ENCODE measurements at regions not wholly inside any gene's neighbourhood (a gene's known extent, or its start where the extent isn't known, plus 50 kb on each side); places are given as distances from the start of the nearest gene placed in this dataset.

DNA sequence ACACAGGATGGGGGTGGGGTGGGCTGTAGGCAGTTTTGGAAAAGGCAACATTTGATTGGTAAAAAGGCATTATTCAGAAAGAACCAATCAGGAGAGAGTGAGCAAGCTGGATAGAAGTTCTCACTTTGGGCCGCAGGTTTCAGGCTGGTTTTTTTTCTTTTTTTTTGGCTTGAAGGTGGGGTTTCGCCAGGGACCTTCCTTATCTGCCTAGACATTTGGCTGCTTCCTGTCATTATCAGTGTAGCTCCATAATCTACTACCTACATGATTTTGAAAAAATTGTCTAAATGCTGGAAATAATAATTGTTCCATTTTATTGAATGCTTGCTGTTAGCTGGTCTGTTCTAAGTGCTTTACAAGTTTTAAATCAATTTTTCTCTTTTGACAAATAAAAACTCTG is 649.0 kb downstream of the TMTC2 start:
- TF ChIP-seq, protein P1, sequence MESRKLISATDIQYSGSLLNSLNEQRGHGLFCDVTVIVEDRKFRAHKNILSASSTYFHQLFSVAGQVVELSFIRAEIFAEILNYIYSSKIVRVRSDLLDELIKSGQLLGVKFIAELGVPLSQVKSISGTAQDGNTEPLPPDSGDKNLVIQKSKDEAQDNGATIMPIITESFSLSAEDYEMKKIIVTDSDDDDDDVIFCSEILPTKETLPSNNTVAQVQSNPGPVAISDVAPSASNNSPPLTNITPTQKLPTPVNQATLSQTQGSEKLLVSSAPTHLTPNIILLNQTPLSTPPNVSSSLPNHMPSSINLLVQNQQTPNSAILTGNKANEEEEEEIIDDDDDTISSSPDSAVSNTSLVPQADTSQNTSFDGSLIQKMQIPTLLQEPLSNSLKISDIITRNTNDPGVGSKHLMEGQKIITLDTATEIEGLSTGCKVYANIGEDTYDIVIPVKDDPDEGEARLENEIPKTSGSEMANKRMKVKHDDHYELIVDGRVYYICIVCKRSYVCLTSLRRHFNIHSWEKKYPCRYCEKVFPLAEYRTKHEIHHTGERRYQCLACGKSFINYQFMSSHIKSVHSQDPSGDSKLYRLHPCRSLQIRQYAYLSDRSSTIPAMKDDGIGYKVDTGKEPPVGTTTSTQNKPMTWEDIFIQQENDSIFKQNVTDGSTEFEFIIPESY (IDR thresholded peaks at IDR 0.05): no peak
- 85% methylated on average over 2 of the region's 2 CpGs for WGBS
- H3K9ac ChIP-seq (ENCODE audit: low read depth in 1 of 2, low read length in 2 of 2): no peak overlapping the region

DNA sequence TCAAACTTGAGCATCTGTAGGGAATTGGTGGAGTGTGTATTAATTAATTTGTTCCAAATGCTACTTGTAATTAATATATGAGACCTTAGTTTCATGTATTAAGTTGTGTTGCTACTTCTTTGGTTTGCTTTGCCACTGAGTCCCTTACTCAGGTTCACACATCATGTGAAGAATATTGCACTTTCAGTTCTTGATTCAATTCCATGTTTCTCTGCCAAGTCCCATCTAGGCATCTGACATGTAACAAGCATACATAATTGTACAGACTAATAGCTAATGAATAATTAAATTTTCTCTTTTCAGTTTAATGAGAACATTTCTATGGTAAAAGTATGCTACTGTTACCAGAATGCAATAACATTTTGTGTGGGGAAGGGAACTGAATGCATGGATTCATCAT is 640.0 kb downstream of the TMTC2 start:
- H3K4me1 ChIP-seq (ENCODE audit: control insufficient read depth in 4 of 4, insufficient read depth in 4 of 4, low read length in 3 of 4): no peaks in the 10 kb centered on the region
- H3K4me3 ChIP-seq (ENCODE audit: low read depth in 1 of 3, low read length in 3 of 3): no peak overlapping the region
- H3K36me3 ChIP-seq (ENCODE audit: control insufficient read depth in 4 of 4, insufficient read depth in 3 of 4, low read depth in 1 of 4, low read length in 3 of 4): no peaks in the 10 kb centered on the region
- H3K9me3 ChIP-seq (ENCODE audit: control insufficient read depth in 4 of 4, low read length in 3 of 4): no peaks in the 10 kb centered on the region
- no peak overlapping the region for H3K9ac ChIP-seq (ENCODE audit: low read depth in 1 of 2, low read length in 2 of 2)
- H3K27me3 ChIP-seq (ENCODE audit: control insufficient read depth in 4 of 4, insufficient read depth in 4 of 4, low read length in 3 of 4): no peaks in the 10 kb centered on the region
- no peak overlapping the region for H3K27ac ChIP-seq (ENCODE audit: low read depth in 1 of 2, low read length in 2 of 2)
- DNase-seq (ENCODE audit: low spot score): no peak
- TF ChIP-seq JUND (IDR thresholded peaks at IDR 0.05) (no peak), YY1 (IDR thresholded peaks at IDR 0.05) (no peak), GABPA (IDR thresholded peaks at IDR 0.05 in 1 of 2, conservative IDR thresholded peaks at IDR 0.05 in 1 of 2) (no peak), HNF4A (conservative IDR thresholded peaks at IDR 0.05) (no peak), SP1 (IDR thresholded peaks at IDR 0.05) (no peak), FOXA2 (IDR thresholded peaks at IDR 0.05) (no peak), FOXA1 (IDR thresholded peaks at IDR 0.05) (no peak)

More for the DNA sequence above, 649.0 kb downstream of the TMTC2 start:
- no peak overlapping the region for H3K27ac ChIP-seq (ENCODE audit: low read depth in 1 of 2, low read length in 2 of 2)
- no peaks in the 10 kb centered on the region for H3K4me1 ChIP-seq (ENCODE audit: control insufficient read depth in 4 of 4, insufficient read depth in 4 of 4, low read length in 3 of 4)
- no peak overlapping the region for H3K4me3 ChIP-seq (ENCODE audit: low read depth in 1 of 3, low read length in 3 of 3)
- no peaks in the 10 kb centered on the region for H3K27me3 ChIP-seq (ENCODE audit: control insufficient read depth in 4 of 4, insufficient read depth in 4 of 4, low read length in 3 of 4)
- no peaks in the 10 kb centered on the region for H3K36me3 ChIP-seq (ENCODE audit: control insufficient read depth in 4 of 4, insufficient read depth in 3 of 4, low read depth in 1 of 4, low read length in 3 of 4)
- no peaks in the 10 kb centered on the region for H3K9me3 ChIP-seq (ENCODE audit: control insufficient read depth in 4 of 4, low read length in 3 of 4)
- no peak for DNase-seq (ENCODE audit: low spot score)

DNA sequence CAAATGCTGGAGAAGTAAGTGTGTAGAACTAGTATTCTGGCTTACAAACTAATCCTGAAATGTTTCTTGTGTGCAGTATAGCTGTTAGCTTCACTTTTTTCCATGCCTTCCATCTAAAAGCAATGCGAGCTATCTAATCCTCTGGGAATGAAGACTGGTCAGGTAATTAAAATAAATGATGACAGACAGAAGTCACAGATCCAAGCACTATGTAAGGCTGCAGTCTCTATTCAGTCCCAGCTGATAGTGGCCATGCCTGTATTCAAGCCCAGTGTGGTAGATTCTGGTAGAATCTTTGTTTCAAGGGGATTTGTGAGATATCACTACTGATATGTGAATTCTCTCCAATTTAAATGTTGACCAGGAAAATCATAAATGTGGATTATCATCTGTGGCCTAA is 637.2 kb downstream of the TMTC2 start:
- TF ChIP-seq HNF4A (conservative IDR thresholded peaks at IDR 0.05): no peak
- TF ChIP-seq HNF4G (IDR thresholded peaks at IDR 0.05): no peak
- no peak for TF ChIP-seq EGR1 (IDR thresholded peaks at IDR 0.05; ENCODE audit: low read depth in 2 of 2)
- Histone ChIP-seq H3K9ac (ENCODE audit: low read depth in 1 of 2, low read length in 2 of 2) (no peak overlapping the region), H3K9me3 (ENCODE audit: control insufficient read depth in 4 of 4, low read length in 3 of 4) (no peaks in the 10 kb centered on the region), H3K4me3 (ENCODE audit: low read depth in 1 of 3, low read length in 3 of 3) (no peak overlapping the region), H3K4me1 (ENCODE audit: control insufficient read depth in 4 of 4, insufficient read depth in 4 of 4, low read length in 3 of 4) (no peaks in the 10 kb centered on the region), H3K27ac (ENCODE audit: low read depth in 1 of 2, low read length in 2 of 2) (no peak overlapping the region), H3K36me3 (ENCODE audit: control insufficient read depth in 4 of 4, insufficient read depth in 3 of 4, low read depth in 1 of 4, low read length in 3 of 4) (no peaks in the 10 kb centered on the region), H3K27me3 (ENCODE audit: control insufficient read depth in 4 of 4, insufficient read depth in 4 of 4, low read length in 3 of 4) (no peaks in the 10 kb centered on the region)
- 86% methylated on average over 1 of the region's 1 CpG for WGBS
- DNase-seq (ENCODE audit: low spot score): no peak

DNA sequence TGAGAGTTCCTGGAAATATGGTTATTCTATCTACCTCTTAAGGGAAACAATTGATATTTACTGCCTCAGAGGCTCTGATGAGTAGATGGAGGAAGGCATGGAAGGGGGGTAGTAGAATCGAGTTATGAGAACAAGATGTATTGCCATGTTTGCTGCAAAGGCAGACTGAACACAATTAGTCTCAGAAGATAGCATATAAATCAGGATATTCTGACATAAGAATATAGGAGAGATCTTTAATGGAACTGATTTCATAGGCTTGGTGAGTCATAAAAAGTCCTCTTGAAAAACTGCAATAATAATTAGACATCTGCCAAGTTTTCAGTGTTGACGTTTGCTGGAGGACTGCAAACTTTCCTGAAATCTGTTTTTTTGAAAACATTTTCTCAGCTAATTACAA is 636.1 kb downstream of the TMTC2 start:
- Histone ChIP-seq H3K27me3 (ENCODE audit: control insufficient read depth in 4 of 4, insufficient read depth in 4 of 4, low read length in 3 of 4) (no peaks in the 10 kb centered on the region), H3K9ac (ENCODE audit: low read depth in 1 of 2, low read length in 2 of 2) (no peak overlapping the region), H3K9me3 (ENCODE audit: control insufficient read depth in 4 of 4, low read length in 3 of 4) (no peaks in the 10 kb centered on the region), H3K4me3 (ENCODE audit: low read depth in 1 of 3, low read length in 3 of 3) (no peak overlapping the region), H3K27ac (ENCODE audit: low read depth in 1 of 2, low read length in 2 of 2) (no peak overlapping the region), H3K4me1 (ENCODE audit: control insufficient read depth in 4 of 4, insufficient read depth in 4 of 4, low read length in 3 of 4) (no peaks in the 10 kb centered on the region), H3K36me3 (ENCODE audit: control insufficient read depth in 4 of 4, insufficient read depth in 3 of 4, low read depth in 1 of 4, low read length in 3 of 4) (no peaks in the 10 kb centered on the region)
- no peak for DNase-seq (ENCODE audit: low spot score)
- WGBS: 73% methylated on average over 2 of the region's 2 CpGs
- TF ChIP-seq SP1 (IDR thresholded peaks at IDR 0.05) (no peak), RAD21 (IDR thresholded peaks at IDR 0.05) (no peak), NR2F2 (IDR thresholded peaks at IDR 0.05) (no peak), RXRA (IDR thresholded peaks at IDR 0.05) (no peak), GABPA (IDR thresholded peaks at IDR 0.05 in 1 of 2, conservative IDR thresholded peaks at IDR 0.05 in 1 of 2) (no peak), HNF4G (IDR thresholded peaks at IDR 0.05) (no peak), YY1 (IDR thresholded peaks at IDR 0.05) (no peak), FOXA2 (IDR thresholded peaks at IDR 0.05) (no peak), EGR1 (IDR thresholded peaks at IDR 0.05; ENCODE audit: low read depth in 2 of 2) (no peak), TAF1 (conservative IDR thresholded peaks at IDR 0.05) (no peak)
- TF ChIP-seq, protein P2, sequence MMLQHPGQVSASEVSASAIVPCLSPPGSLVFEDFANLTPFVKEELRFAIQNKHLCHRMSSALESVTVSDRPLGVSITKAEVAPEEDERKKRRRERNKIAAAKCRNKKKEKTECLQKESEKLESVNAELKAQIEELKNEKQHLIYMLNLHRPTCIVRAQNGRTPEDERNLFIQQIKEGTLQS (IDR thresholded peaks at IDR 0.05): no peak
- TF ChIP-seq, protein P3, sequence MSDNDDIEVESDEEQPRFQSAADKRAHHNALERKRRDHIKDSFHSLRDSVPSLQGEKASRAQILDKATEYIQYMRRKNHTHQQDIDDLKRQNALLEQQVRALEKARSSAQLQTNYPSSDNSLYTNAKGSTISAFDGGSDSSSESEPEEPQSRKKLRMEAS (IDR thresholded peaks at IDR 0.05): no peak
- TF ChIP-seq, protein P4, sequence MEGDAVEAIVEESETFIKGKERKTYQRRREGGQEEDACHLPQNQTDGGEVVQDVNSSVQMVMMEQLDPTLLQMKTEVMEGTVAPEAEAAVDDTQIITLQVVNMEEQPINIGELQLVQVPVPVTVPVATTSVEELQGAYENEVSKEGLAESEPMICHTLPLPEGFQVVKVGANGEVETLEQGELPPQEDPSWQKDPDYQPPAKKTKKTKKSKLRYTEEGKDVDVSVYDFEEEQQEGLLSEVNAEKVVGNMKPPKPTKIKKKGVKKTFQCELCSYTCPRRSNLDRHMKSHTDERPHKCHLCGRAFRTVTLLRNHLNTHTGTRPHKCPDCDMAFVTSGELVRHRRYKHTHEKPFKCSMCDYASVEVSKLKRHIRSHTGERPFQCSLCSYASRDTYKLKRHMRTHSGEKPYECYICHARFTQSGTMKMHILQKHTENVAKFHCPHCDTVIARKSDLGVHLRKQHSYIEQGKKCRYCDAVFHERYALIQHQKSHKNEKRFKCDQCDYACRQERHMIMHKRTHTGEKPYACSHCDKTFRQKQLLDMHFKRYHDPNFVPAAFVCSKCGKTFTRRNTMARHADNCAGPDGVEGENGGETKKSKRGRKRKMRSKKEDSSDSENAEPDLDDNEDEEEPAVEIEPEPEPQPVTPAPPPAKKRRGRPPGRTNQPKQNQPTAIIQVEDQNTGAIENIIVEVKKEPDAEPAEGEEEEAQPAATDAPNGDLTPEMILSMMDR (IDR thresholded peaks at IDR 0.05; ENCODE audit: low read depth, low read length, missing input control): no peak
- TF ChIP-seq, protein P1 (IDR thresholded peaks at IDR 0.05): no peak
